ENCODE measurements at regions not wholly inside any gene's neighbourhood (a gene's known extent, or its start where the extent isn't known, plus 50 kb on each side); places are given as distances from the start of the nearest gene placed in this dataset.

- H3K27me3 ChIP-seq (ENCODE audit: low read length), result no peaks in the 10 kb centered on the region
- H3K79me2 ChIP-seq (ENCODE audit: low read length), result no peaks in the 10 kb centered on the region
- no peak overlapping the region for H3K4me2 ChIP-seq (ENCODE audit: low read length)
- no peak overlapping the region for H2AFZ ChIP-seq (ENCODE audit: low read length)
- ChIA-PET CTCF (no interaction called here), POLR2A (ENCODE audit: unreplicated experiment) (no interaction called here)
- H3K4me1 ChIP-seq (ENCODE audit: insufficient read depth, low read length), result no peaks in the 10 kb centered on the region
- H3K9ac ChIP-seq (ENCODE audit: low read length), result no peak overlapping the region
- H3K4me3 ChIP-seq (ENCODE audit: low read length), result no peak overlapping the region
- DNase-seq (no peak), ATAC-seq (no peak)
- TF ChIP-seq EZH2phosphoT487 (IDR thresholded peaks at IDR 0.05; ENCODE audit: borderline replicate concordance, low read length) (no peak), CTCF (conservative IDR thresholded peaks at IDR 0.05; ENCODE audit: low read depth, low read length) (no peak), EZH2 (IDR thresholded peaks at IDR 0.05; ENCODE audit: low read length, unreplicated experiment) (no peak)
- no TSS peak for BruUV-seq (replicated peaks)
- intact Hi-C loops (cut with micrococcal nuclease), result no loop called here
- H3K9me2 ChIP-seq (replicated peaks; ENCODE audit: low read length), result no peaks in the 10 kb centered on the region
- H3K36me3 ChIP-seq (ENCODE audit: low read depth, low read length), result no peaks in the 10 kb centered on the region
- H3K9me3 ChIP-seq (ENCODE audit: low read length), result 0 out of 2 replicates have a peak, but pooled peaks cover 3% of the 10 kb centered on the region
- no peaks in the 10 kb centered on the region for H4K20me1 ChIP-seq (ENCODE audit: low read length)
- H3K27ac ChIP-seq (ENCODE audit: low read length), result no peak overlapping the region
- no peaks in the 10 kb centered on the region for H3F3A ChIP-seq (ENCODE audit: low read length, unreplicated experiment)
Measured at GRCh38 chr2:5834501-5834900, 142.3 kb downstream of the SOX11 start.

DNA sequence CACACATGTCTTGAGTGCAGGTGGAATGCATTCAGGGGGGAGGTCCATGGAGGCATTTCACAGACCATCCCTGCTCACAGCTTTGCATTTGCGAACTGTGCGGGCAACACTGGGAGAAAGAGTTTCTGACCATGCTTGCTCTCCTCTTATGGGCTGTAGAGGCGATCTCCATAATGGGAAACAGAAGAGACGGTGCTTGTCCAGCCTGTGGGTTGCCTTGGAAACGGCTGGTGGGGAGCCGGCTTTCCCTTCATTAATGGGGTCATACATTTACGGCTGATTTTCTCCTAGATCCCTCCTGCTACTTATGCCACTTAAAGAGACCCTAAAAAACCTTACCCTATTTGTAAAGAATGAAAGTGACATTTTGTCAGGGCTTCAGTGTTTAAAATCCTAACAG is 147.4 kb downstream of the SOX11 start:
- POLR2A ChIA-PET (ENCODE audit: unreplicated experiment), result no interaction called here
- Histone ChIP-seq H3K36me3 (ENCODE audit: low read depth, low read length) (no peaks in the 10 kb centered on the region), H3F3A (ENCODE audit: low read length, unreplicated experiment) (no peaks in the 10 kb centered on the region), H3K79me2 (ENCODE audit: low read length) (no peaks in the 10 kb centered on the region), H4K20me1 (ENCODE audit: low read length) (no peaks in the 10 kb centered on the region), H3K27ac (ENCODE audit: low read length) (no peak overlapping the region), H3K27me3 (ENCODE audit: low read length) (no peaks in the 10 kb centered on the region), H3K4me1 (ENCODE audit: insufficient read depth, low read length) (no peaks in the 10 kb centered on the region), H3K9me2 (replicated peaks; ENCODE audit: low read length) (no peaks in the 10 kb centered on the region), H2AFZ (ENCODE audit: low read length) (no peak overlapping the region), H3K4me3 (ENCODE audit: low read length) (no peak overlapping the region), H3K9ac (ENCODE audit: low read length) (no peak overlapping the region), H3K9me3 (ENCODE audit: low read length) (no peaks in the 10 kb centered on the region), H3K4me2 (ENCODE audit: low read length) (no peak overlapping the region)
- TF ChIP-seq EZH2 (IDR thresholded peaks at IDR 0.05; ENCODE audit: low read length, unreplicated experiment) (no peak), CTCF (conservative IDR thresholded peaks at IDR 0.05; ENCODE audit: low read depth, low read length) (no peak), EZH2phosphoT487 (IDR thresholded peaks at IDR 0.05; ENCODE audit: borderline replicate concordance, low read length) (no peak)
- BruUV-seq (replicated peaks), result no TSS peak
- DNase-seq, result no peak
- CTCF ChIA-PET, result no interaction called here
- no peak for ATAC-seq
- intact Hi-C loops (cut with micrococcal nuclease), result no loop called here

GRCh38 chr2:5841126-5841525 is 148.9 kb downstream of the SOX11 start:
- CTCF ChIA-PET, result no interaction called here

More at GRCh38 chr2:5841126-5841525, 148.9 kb downstream of the SOX11 start:
- intact Hi-C loops (cut with micrococcal nuclease), result no loop called here
- POLR2A ChIA-PET (ENCODE audit: unreplicated experiment), result no interaction called here
- no peaks in the 10 kb centered on the region for H3K4me1 ChIP-seq (ENCODE audit: insufficient read depth, low read length)
- no peaks in the 10 kb centered on the region for H3K79me2 ChIP-seq (ENCODE audit: low read length)
- no peak overlapping the region for H3K27ac ChIP-seq (ENCODE audit: low read length)
- no peaks in the 10 kb centered on the region for H3F3A ChIP-seq (ENCODE audit: low read length, unreplicated experiment)
- H3K9me2 ChIP-seq (replicated peaks; ENCODE audit: low read length), result no peaks in the 10 kb centered on the region
- H3K9ac ChIP-seq (ENCODE audit: low read length), result no peak overlapping the region
- BruUV-seq (replicated peaks), result no TSS peak
- no peaks in the 10 kb centered on the region for H3K9me3 ChIP-seq (ENCODE audit: low read length)
- TF ChIP-seq CTCF (conservative IDR thresholded peaks at IDR 0.05; ENCODE audit: low read depth, low read length), result no peak
- TF ChIP-seq EZH2phosphoT487 (IDR thresholded peaks at IDR 0.05; ENCODE audit: borderline replicate concordance, low read length), result no peak
- no peak for TF ChIP-seq EZH2 (IDR thresholded peaks at IDR 0.05; ENCODE audit: low read length, unreplicated experiment)
- no peak overlapping the region for H3K4me3 ChIP-seq (ENCODE audit: low read length)
- DNase-seq, result no peak
- no peak overlapping the region for H2AFZ ChIP-seq (ENCODE audit: low read length)
- no peak for ATAC-seq
- H3K27me3 ChIP-seq (ENCODE audit: low read length), result no peaks in the 10 kb centered on the region
- no peaks in the 10 kb centered on the region for H3K36me3 ChIP-seq (ENCODE audit: low read depth, low read length)
- H3K4me2 ChIP-seq (ENCODE audit: low read length), result no peak overlapping the region
- H4K20me1 ChIP-seq (ENCODE audit: low read length), result no peaks in the 10 kb centered on the region
